ENCODE measurements at regions not wholly inside any gene's neighbourhood (a gene's known extent, or its start where the extent isn't known, plus 50 kb on each side); places are given as distances from the start of the nearest gene placed in this dataset.

GRCh38 chr1:20431176-20431460 is 54.9 kb downstream of the CAMK2N1 start:
- TF ChIP-seq REST (IDR thresholded peaks at IDR 0.05; ENCODE audit: low read depth) (no peak), YY1 (IDR thresholded peaks at IDR 0.05; ENCODE audit: low read depth) (no peak), RAD21 (IDR thresholded peaks at IDR 0.05; ENCODE audit: low read depth) (no peak), ZBTB7A (IDR thresholded peaks at IDR 0.05; ENCODE audit: low read depth) (no peak), FOXM1 (IDR thresholded peaks at IDR 0.05; ENCODE audit: borderline replicate concordance, low read depth) (no peak), MAX (IDR thresholded peaks at IDR 0.05) (no peak), CEBPB (IDR thresholded peaks at IDR 0.05) (no peak), TAF1 (IDR thresholded peaks at IDR 0.05; ENCODE audit: low read depth) (no peak), EP300 (IDR thresholded peaks at IDR 0.05; ENCODE audit: borderline replicate concordance) (no peak)

All from Ishikawa (cell line).